ENCODE measurements at regions not wholly inside any gene's neighbourhood (a gene's known extent, or its start where the extent isn't known, plus 50 kb on each side); places are given as distances from the start of the nearest gene placed in this dataset.

GRCh38 chr15:37298271-37298670 is 197.9 kb upstream of the MEIS2 start:
- no peak for TF ChIP-seq POLR2A (IDR thresholded peaks at IDR 0.05)
- TF ChIP-seq CTCF (IDR thresholded peaks at IDR 0.05) = no peak
